GM12878 (cell line): ENCODE measurements at regions not wholly inside any gene's neighbourhood (a gene's known extent, or its start where the extent isn't known, plus 50 kb on each side); places are given as distances from the start of the nearest gene placed in this dataset.

Source experiments
- ATAC-seq: fragments of 200-7000 bp; cut with Tn5 transposase; 3 replicates; pipeline ENCODE4 v1.9.1; 2020; ENCODE audit warnings: mild to moderate bottlenecking, moderate library complexity
- BruUV-seq: library from RNA; stranded (reverse); fragments of 400-500 nt; replicated peaks from 2 replicates; lab custom pipeline; 2021; lab: Mats Ljungman, UMichigan
- CTCF ChIA-PET: fragments of 300-600 bp; sonication (Branson Sonifier 250); formaldehyde crosslinking; extraction: SDS; loops from one replicate; lab custom pipeline; 2021; ENCODE audit warnings: inconsistent platforms; lab: Yijun Ruan, JAX
- POLR2A ChIA-PET: fragments of 350-600 bp; formaldehyde crosslinking; extraction: SDS; loops from one replicate; lab custom pipeline; 2021; ENCODE audit warnings: inconsistent platforms; lab: Charles Lee
- RAD21 ChIA-PET: fragments of 300-600 bp; sonication (Branson Sonifier 250); formaldehyde crosslinking; loops from one replicate; lab custom pipeline; 2023; ENCODE audit warnings: antibody characterized with exemption; ENCODE audit not compliant: unreplicated experiment; lab: Charles Lee
- SMC1A ChIA-PET: fragments of 300-600 bp; sonication (Branson Sonifier 250); formaldehyde crosslinking; loops from one replicate; lab custom pipeline; 2023; ENCODE audit not compliant: unreplicated experiment, uncharacterized antibody; lab: Charles Lee
- DNase-seq: peaks from one replicate; pipeline ENCODE4 v3.0.0-alpha.2; 2011; ENCODE audit warnings: low read depth, low spot score
- FAIRE-seq: peaks from 3 replicates; lab custom pipeline; 2011; peaks lifted over from hg19 to GRCh38; lab: Jason Lieb, UNC
- H2AFZ ChIP-seq: 2 replicates; pipeline ENCODE4 v1.6.0; 2011; ENCODE audit warnings: low read depth, low read length, control low read depth; ENCODE audit not compliant: control insufficient read depth
- H3K27ac ChIP-seq: 2 replicates; pipeline ENCODE4 v1.5.1; 2011; ENCODE audit warnings: control low read depth; ENCODE audit not compliant: control insufficient read depth, insufficient read depth
- H3K27me3 ChIP-seq, 2 experiments: replicated peaks in 1 of 2; 2 replicates each; pipeline versions ENCODE4 v1.6.0 to v1.6.1; 2011; ENCODE audit warnings: low read length in 1 of 2; ENCODE audit not compliant: control insufficient read depth in 2 of 2, insufficient read depth in 2 of 2
- H3K36me3 ChIP-seq, 2 experiments: 2 replicates each; pipeline ENCODE4 v1.5.1; 2011; ENCODE audit warnings: low read length in 1 of 2; ENCODE audit not compliant: control insufficient read depth in 2 of 2, insufficient read depth in 2 of 2
- H3K4me1 ChIP-seq: 2 replicates; pipeline ENCODE4 v1.6.1; 2011; ENCODE audit warnings: mild to moderate bottlenecking, low read length, moderate library complexity, mixed read lengths; ENCODE audit not compliant: control insufficient read depth, insufficient read depth
- H3K4me2 ChIP-seq: 2 replicates; pipeline ENCODE4 v1.6.0; 2011; ENCODE audit warnings: control low read depth; ENCODE audit not compliant: control insufficient read depth, insufficient read depth
- H3K4me3 ChIP-seq: fragments of 200-600 bp; sonication (generic); 2 replicates; pipeline ENCODE4 v1.5.1; 2016
- H3K79me2 ChIP-seq: 2 replicates; pipeline ENCODE4 v1.6.0; 2011; ENCODE audit warnings: low read length; ENCODE audit not compliant: control insufficient read depth, insufficient read depth
- H3K9ac ChIP-seq: 2 replicates; pipeline ENCODE4 v1.8.0; 2011; ENCODE audit warnings: low read length, control low read depth, mixed read lengths; ENCODE audit not compliant: control insufficient read depth, insufficient read depth
- H3K9me3 ChIP-seq: replicated peaks from 3 replicates; pipeline ENCODE4 v1.5.1; 2011; ENCODE audit warnings: mild to moderate bottlenecking, low read length; ENCODE audit not compliant: control insufficient read depth, insufficient read depth
- H4K20me1 ChIP-seq: 2 replicates; pipeline ENCODE4 v1.6.0; 2011; ENCODE audit not compliant: control insufficient read depth, insufficient read depth
- GATAD2B ChIP-seq: fragments of 450-650 bp; conservative IDR thresholded peaks from 2 replicates; pipeline ENCODE4 v1.6.1; 2017; ENCODE audit warnings: low read depth, mild to moderate bottlenecking, moderate library complexity
- HDAC6 ChIP-seq: fragments of 200-600 bp; sonication (generic); IDR thresholded peaks from one replicate; pipeline ENCODE4 v1.8.0; 2017; ENCODE audit warnings: antibody characterized with exemption; ENCODE audit not compliant: unreplicated experiment
- MEF2A ChIP-seq: IDR thresholded peaks from 2 replicates; pipeline ENCODE4 v1.6.1; 2011; ENCODE audit warnings: low read depth, mild to moderate bottlenecking, low read length, moderate library complexity; ENCODE audit not compliant: insufficient read depth
- NFYB ChIP-seq: IDR thresholded peaks from 2 replicates; pipeline ENCODE4 v1.6.1; 2011; ENCODE audit warnings: low read depth, mild to moderate bottlenecking, low read length, improper control_type of control experiment, moderate library complexity; ENCODE audit not compliant: insufficient read depth
- SMARCA5 ChIP-seq: fragments of 450-650 bp; IDR thresholded peaks from 2 replicates; pipeline ENCODE4 v1.6.1; 2017; ENCODE audit warnings: mild to moderate bottlenecking
- TBL1XR1 ChIP-seq: IDR thresholded peaks from 2 replicates; pipeline ENCODE4 v1.6.1; 2012; ENCODE audit warnings: low read depth, low read length, improper control_type of control experiment
- WGBS: methylation state at CpG from one replicate; pipeline ENCODE4 v1.1.6; 2016; ENCODE audit warnings: low lambda C conversion rate; ENCODE audit not compliant: insufficient replicate concordance, insufficient coverage; ENCODE audit errors: missing lambda C conversion rate; 5-methylcytosine and 5-hydroxymethylcytosine counted together
- in situ Hi-C: fragments of 300-500 bp; cut with MboI; formaldehyde crosslinking; loops from 9 replicates; pipeline ENCODE4 v1.14.3; 2018; ENCODE audit warnings: mixed read lengths
- intact Hi-C: fragments of 100-400 bp; cut with micrococcal nuclease; formaldehyde crosslinking; loops from one replicate; pipeline ENCODE4 v1.14.2; 2022; ENCODE audit not compliant: unreplicated experiment
- TF ChIP-seq, protein P1 (sequence below): fragments of 450-650 bp; IDR thresholded peaks from 2 replicates; pipeline ENCODE4 v1.6.1; 2017; ENCODE audit warnings: borderline replicate concordance
- TF ChIP-seq, protein P2 (sequence below): fragments of 450-650 bp; IDR thresholded peaks from 2 replicates; pipeline ENCODE4 v1.6.1; 2017; ENCODE audit warnings: mild to moderate bottlenecking, moderate library complexity
- TF ChIP-seq, protein P3 (sequence below): fragments of 450-650 bp; IDR thresholded peaks from 2 replicates; pipeline ENCODE4 v1.6.1; 2016; ENCODE audit warnings: mild to moderate bottlenecking
- TF ChIP-seq, protein P4 (sequence below): fragments of 450-650 bp; IDR thresholded peaks from 2 replicates; pipeline ENCODE4 v1.6.1; 2017; ENCODE audit warnings: antibody characterized with exemption, mild to moderate bottlenecking, moderate library complexity
- TF ChIP-seq, protein P5 (sequence below): fragments of 450-650 bp; IDR thresholded peaks from 2 replicates; pipeline ENCODE4 v1.6.1; 2017; ENCODE audit warnings: mild to moderate bottlenecking, low read depth, inconsistent platforms; ENCODE audit not compliant: poor library complexity, severe bottlenecking

DNA sequence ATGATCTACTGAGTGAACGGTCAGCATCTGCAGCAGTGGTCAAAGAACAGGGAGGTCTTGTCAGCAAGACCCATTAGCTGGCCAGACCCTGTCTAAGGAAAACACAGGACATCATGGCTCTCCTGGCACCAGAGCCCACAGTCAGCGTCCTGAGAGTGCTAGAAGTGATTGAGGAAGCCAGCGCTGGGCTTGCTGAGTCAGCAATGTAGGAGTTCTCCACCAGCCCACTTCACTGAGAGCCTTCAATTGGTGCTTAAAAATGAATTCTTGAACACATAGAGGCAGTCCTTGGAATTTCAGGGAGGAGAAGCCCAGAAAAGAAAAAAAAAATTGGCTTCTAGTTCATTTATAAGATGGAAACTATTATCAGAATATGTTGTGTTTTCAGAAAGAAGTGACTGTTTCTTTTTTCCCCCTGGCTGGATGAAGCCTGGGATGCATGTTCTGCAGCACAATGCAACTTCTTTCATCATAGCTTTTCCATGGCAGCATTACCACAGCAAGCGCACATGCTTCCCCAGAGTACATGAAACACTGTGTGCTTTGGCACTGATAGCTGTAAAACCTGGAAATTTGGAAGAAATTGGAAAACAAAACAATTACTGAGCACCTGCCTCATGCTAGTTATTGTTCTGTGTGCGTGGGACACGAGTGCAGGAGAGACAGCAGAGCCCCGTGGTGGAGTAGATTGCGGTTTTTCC is 899.9 kb downstream of the C6orf118 start:
- CTCF ChIA-PET = no interaction called here
- BruUV-seq = no TSS peak
- SMC1A ChIA-PET = no interaction called here
- FAIRE-seq (no peak), DNase-seq (no peak), ATAC-seq (no peak)
- intact Hi-C loops = no loop called here
- H3K36me3 ChIP-seq = no peaks in the 10 kb centered on the region
- H3K9ac ChIP-seq = no peak overlapping the region
- WGBS = 14% methylated on average over 8 of the region's 8 CpGs
- POLR2A ChIA-PET = no interaction called here
- no peak overlapping the region for H3K4me3 ChIP-seq
- H3K27me3 ChIP-seq = no peaks in the 10 kb centered on the region
- H2AFZ ChIP-seq = no peak overlapping the region
- H3K27ac ChIP-seq = no peak overlapping the region
- RAD21 ChIA-PET = no interaction called here
- H3K9me3 ChIP-seq = no peaks in the 10 kb centered on the region
- H3K4me1 ChIP-seq = no peaks in the 10 kb centered on the region
- H3K79me2 ChIP-seq = no peaks in the 10 kb centered on the region
- in situ Hi-C loops = no loop called here
- no peak overlapping the region for H3K4me2 ChIP-seq
- H4K20me1 ChIP-seq = no peaks in the 10 kb centered on the region
- TF ChIP-seq, protein P1, sequence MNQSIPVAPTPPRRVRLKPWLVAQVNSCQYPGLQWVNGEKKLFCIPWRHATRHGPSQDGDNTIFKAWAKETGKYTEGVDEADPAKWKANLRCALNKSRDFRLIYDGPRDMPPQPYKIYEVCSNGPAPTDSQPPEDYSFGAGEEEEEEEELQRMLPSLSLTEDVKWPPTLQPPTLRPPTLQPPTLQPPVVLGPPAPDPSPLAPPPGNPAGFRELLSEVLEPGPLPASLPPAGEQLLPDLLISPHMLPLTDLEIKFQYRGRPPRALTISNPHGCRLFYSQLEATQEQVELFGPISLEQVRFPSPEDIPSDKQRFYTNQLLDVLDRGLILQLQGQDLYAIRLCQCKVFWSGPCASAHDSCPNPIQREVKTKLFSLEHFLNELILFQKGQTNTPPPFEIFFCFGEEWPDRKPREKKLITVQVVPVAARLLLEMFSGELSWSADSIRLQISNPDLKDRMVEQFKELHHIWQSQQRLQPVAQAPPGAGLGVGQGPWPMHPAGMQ = no peak
- TF ChIP-seq, protein P2, sequence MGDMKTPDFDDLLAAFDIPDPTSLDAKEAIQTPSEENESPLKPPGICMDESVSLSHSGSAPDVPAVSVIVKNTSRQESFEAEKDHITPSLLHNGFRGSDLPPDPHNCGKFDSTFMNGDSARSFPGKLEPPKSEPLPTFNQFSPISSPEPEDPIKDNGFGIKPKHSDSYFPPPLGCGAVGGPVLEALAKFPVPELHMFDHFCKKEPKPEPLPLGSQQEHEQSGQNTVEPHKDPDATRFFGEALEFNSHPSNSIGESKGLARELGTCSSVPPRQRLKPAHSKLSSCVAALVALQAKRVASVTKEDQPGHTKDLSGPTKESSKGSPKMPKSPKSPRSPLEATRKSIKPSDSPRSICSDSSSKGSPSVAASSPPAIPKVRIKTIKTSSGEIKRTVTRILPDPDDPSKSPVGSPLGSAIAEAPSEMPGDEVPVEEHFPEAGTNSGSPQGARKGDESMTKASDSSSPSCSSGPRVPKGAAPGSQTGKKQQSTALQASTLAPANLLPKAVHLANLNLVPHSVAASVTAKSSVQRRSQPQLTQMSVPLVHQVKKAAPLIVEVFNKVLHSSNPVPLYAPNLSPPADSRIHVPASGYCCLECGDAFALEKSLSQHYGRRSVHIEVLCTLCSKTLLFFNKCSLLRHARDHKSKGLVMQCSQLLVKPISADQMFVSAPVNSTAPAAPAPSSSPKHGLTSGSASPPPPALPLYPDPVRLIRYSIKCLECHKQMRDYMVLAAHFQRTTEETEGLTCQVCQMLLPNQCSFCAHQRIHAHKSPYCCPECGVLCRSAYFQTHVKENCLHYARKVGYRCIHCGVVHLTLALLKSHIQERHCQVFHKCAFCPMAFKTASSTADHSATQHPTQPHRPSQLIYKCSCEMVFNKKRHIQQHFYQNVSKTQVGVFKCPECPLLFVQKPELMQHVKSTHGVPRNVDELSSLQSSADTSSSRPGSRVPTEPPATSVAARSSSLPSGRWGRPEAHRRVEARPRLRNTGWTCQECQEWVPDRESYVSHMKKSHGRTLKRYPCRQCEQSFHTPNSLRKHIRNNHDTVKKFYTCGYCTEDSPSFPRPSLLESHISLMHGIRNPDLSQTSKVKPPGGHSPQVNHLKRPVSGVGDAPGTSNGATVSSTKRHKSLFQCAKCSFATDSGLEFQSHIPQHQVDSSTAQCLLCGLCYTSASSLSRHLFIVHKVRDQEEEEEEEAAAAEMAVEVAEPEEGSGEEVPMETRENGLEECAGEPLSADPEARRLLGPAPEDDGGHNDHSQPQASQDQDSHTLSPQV = no peak
- no peak for TF ChIP-seq GATAD2B
- no peak for TF ChIP-seq MEF2A
- TF ChIP-seq TBL1XR1 = no peak
- no peak for TF ChIP-seq HDAC6
- TF ChIP-seq, protein P3, sequence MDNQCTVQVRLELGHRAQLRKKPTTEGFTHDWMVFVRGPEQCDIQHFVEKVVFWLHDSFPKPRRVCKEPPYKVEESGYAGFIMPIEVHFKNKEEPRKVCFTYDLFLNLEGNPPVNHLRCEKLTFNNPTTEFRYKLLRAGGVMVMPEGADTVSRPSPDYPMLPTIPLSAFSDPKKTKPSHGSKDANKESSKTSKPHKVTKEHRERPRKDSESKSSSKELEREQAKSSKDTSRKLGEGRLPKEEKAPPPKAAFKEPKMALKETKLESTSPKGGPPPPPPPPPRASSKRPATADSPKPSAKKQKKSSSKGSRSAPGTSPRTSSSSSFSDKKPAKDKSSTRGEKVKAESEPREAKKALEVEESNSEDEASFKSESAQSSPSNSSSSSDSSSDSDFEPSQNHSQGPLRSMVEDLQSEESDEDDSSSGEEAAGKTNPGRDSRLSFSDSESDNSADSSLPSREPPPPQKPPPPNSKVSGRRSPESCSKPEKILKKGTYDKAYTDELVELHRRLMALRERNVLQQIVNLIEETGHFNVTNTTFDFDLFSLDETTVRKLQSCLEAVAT = no peak
- TF ChIP-seq NFYB = no peak
- no peak for TF ChIP-seq SMARCA5
- TF ChIP-seq, protein P4, sequence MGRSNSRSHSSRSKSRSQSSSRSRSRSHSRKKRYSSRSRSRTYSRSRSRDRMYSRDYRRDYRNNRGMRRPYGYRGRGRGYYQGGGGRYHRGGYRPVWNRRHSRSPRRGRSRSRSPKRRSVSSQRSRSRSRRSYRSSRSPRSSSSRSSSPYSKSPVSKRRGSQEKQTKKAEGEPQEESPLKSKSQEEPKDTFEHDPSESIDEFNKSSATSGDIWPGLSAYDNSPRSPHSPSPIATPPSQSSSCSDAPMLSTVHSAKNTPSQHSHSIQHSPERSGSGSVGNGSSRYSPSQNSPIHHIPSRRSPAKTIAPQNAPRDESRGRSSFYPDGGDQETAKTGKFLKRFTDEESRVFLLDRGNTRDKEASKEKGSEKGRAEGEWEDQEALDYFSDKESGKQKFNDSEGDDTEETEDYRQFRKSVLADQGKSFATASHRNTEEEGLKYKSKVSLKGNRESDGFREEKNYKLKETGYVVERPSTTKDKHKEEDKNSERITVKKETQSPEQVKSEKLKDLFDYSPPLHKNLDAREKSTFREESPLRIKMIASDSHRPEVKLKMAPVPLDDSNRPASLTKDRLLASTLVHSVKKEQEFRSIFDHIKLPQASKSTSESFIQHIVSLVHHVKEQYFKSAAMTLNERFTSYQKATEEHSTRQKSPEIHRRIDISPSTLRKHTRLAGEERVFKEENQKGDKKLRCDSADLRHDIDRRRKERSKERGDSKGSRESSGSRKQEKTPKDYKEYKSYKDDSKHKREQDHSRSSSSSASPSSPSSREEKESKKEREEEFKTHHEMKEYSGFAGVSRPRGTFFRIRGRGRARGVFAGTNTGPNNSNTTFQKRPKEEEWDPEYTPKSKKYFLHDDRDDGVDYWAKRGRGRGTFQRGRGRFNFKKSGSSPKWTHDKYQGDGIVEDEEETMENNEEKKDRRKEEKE = no peak
- TF ChIP-seq, protein P5, sequence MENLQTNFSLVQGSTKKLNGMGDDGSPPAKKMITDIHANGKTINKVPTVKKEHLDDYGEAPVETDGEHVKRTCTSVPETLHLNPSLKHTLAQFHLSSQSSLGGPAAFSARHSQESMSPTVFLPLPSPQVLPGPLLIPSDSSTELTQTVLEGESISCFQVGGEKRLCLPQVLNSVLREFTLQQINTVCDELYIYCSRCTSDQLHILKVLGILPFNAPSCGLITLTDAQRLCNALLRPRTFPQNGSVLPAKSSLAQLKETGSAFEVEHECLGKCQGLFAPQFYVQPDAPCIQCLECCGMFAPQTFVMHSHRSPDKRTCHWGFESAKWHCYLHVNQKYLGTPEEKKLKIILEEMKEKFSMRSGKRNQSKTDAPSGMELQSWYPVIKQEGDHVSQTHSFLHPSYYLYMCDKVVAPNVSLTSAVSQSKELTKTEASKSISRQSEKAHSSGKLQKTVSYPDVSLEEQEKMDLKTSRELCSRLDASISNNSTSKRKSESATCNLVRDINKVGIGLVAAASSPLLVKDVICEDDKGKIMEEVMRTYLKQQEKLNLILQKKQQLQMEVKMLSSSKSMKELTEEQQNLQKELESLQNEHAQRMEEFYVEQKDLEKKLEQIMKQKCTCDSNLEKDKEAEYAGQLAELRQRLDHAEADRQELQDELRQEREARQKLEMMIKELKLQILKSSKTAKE = no peak
